Stimulated activated naive B cell treated with anti-CD40 and anti-IgM and Interleukin-4, amounts not matched to agents 10 μg/mL and 1 μg/mL and 100 μg/mL, for 72 hours (primary cell): ENCODE measurements at regions not wholly inside any gene's neighbourhood (a gene's known extent, or its start where the extent isn't known, plus 50 kb on each side); places are given as distances from the start of the nearest gene placed in this dataset.

Source experiments
- ATAC-seq, 2 donors: fragments of 150-1000 bp; cut with Tn5 transposase; replicated peaks; 2 replicates each; pipeline ENCODE4 v1.10.0; 2021; ENCODE audit warnings: moderate library complexity in 1 of 2
- DNase-seq: peaks from one replicate; pipeline ENCODE4 v3.0.0; 2021
- H3K27ac Mint-ChIP-seq: one replicate; pipeline ENCODE4 v1.8.0; 2022; ENCODE audit warnings: mild to moderate bottlenecking, mixed read lengths
- H3K27me3 Mint-ChIP-seq, 2 donors: one replicate each; pipeline ENCODE4 v1.8.0; 2022; ENCODE audit warnings: mixed read lengths in 2 of 2
- H3K36me3 Mint-ChIP-seq, 2 donors: one replicate each; pipeline ENCODE4 v1.8.0; 2022; ENCODE audit warnings: mixed read lengths in 2 of 2, mild to moderate bottlenecking in 1 of 2
- H3K4me1 Mint-ChIP-seq, 2 donors: one replicate each; pipeline ENCODE4 v1.8.0; 2022; ENCODE audit warnings: mixed read lengths in 2 of 2, mild to moderate bottlenecking in 1 of 2
- H3K4me3 Mint-ChIP-seq, 2 donors: one replicate each; pipeline ENCODE4 v1.8.0; 2022; ENCODE audit warnings: mild to moderate bottlenecking in 2 of 2, mixed read lengths in 2 of 2, moderate library complexity in 1 of 2
- H3K9me3 Mint-ChIP-seq, 2 donors: one replicate each; pipeline ENCODE4 v1.8.0; 2022; ENCODE audit warnings: mixed read lengths in 2 of 2, mild to moderate bottlenecking in 1 of 2

GRCh38 chr4:11151500-11151899, 277.2 kb downstream of the HS3ST1 start:
- Mint-ChIP-seq H3K4me1 (peaks cover 16% of the 10 kb centered on the region in 2 donors), H3K9me3 (no peaks in the 10 kb centered on the region), H3K27me3 (no peaks in the 10 kb centered on the region), H3K4me3 (no peak overlapping the region), H3K36me3 (no peaks in the 10 kb centered on the region), H3K27ac (no peak overlapping the region)
- ATAC-seq (no peak), DNase-seq (no peak)

GRCh38 chr4:11149612-11150259, 279.0 kb downstream of the HS3ST1 start:
- Mint-ChIP-seq H3K4me3 (peak overlapping the region in 1 of 2 donors; percentile 10), H3K27me3 (no peaks in the 10 kb centered on the region), H3K36me3 (no peaks in the 10 kb centered on the region), H3K9me3 (no peaks in the 10 kb centered on the region), H3K4me1 (peaks cover 13 to 16% of the 10 kb centered on the region in 2 donors), H3K27ac (peak overlapping the region; percentile 82)
- no peak for DNase-seq
- peak; percentile 60 to 87 for ATAC-seq

GRCh38 chr4:11139871-11140270, 288.8 kb downstream of the HS3ST1 start:
- ATAC-seq (peak in 1 of 2 donors; percentile 10), DNase-seq (no peak)
- Mint-ChIP-seq H3K27me3 (no peaks in the 10 kb centered on the region), H3K36me3 (peaks cover 11 to 12% of the 10 kb centered on the region in 2 donors), H3K4me3 (no peak overlapping the region), H3K4me1 (peaks cover 34 to 46% of the 10 kb centered on the region in 2 donors), H3K9me3 (peaks cover 12 to 15% of the 10 kb centered on the region in 2 donors), H3K27ac (no peak overlapping the region)

- Mint-ChIP-seq H3K4me3 (peak overlapping the region in 1 of 2 donors; percentile 41), H3K9me3 (peaks cover 12 to 15% of the 10 kb centered on the region in 2 donors), H3K27me3 (no peaks in the 10 kb centered on the region), H3K27ac (peak overlapping the region; percentile 92), H3K36me3 (peaks cover 11 to 12% of the 10 kb centered on the region in 2 donors), H3K4me1 (peaks cover 40 to 55% of the 10 kb centered on the region in 2 donors)
- peak; percentile 93 for ATAC-seq
- peak; percentile 30 for DNase-seq
Measured at GRCh38 chr4:11138964-11139363, 289.7 kb downstream of the HS3ST1 start.

- H3K4me1 Mint-ChIP-seq: peaks cover 37 to 54% of the 10 kb centered on the region in 2 donors
Measured at GRCh38 chr4:11134705-11135104, 294.0 kb downstream of the HS3ST1 start.

GRCh38 chr4:11133868-11134267, 294.8 kb downstream of the HS3ST1 start:
- H3K27me3 Mint-ChIP-seq: no peaks in the 10 kb centered on the region
- H3K4me3 Mint-ChIP-seq: no peak overlapping the region
- ATAC-seq (peak; percentile 51 to 59), DNase-seq (no peak)
- H3K27ac Mint-ChIP-seq: peak overlapping the region; percentile 52
- peaks cover 9 to 11% of the 10 kb centered on the region in 2 donors for H3K36me3 Mint-ChIP-seq
- peaks cover 12 to 14% of the 10 kb centered on the region in 2 donors for H3K9me3 Mint-ChIP-seq
- H3K4me1 Mint-ChIP-seq: peaks cover 32 to 46% of the 10 kb centered on the region in 2 donors

More at GRCh38 chr4:11134705-11135104, 294.0 kb downstream of the HS3ST1 start:
- DNase-seq: no peak
- peaks cover 13 to 16% of the 10 kb centered on the region in 2 donors for H3K36me3 Mint-ChIP-seq
- peak; percentile 58 to 66 for ATAC-seq
- no peaks in the 10 kb centered on the region for H3K27me3 Mint-ChIP-seq
- H3K27ac Mint-ChIP-seq: peak overlapping the region; percentile 52
- H3K9me3 Mint-ChIP-seq: peaks cover 17 to 18% of the 10 kb centered on the region in 2 donors
- peak overlapping the region in 1 of 2 donors; percentile 51 for H3K4me3 Mint-ChIP-seq

GRCh38 chr4:11132478-11132877, 296.2 kb downstream of the HS3ST1 start:
- ATAC-seq (no peak), DNase-seq (no peak)
- Mint-ChIP-seq H3K27ac (no peak overlapping the region), H3K36me3 (peaks cover 2 to 4% of the 10 kb centered on the region in 2 donors), H3K4me1 (peaks cover 24 to 37% of the 10 kb centered on the region in 2 donors), H3K4me3 (no peak overlapping the region), H3K27me3 (no peaks in the 10 kb centered on the region), H3K9me3 (peaks cover 9 to 10% of the 10 kb centered on the region in 2 donors)

GRCh38 chr4:11131491-11131890, 297.2 kb downstream of the HS3ST1 start:
- ATAC-seq: no peak
- no peak for DNase-seq
- Mint-ChIP-seq H3K27ac (no peak overlapping the region), H3K27me3 (no peaks in the 10 kb centered on the region), H3K36me3 (peaks cover 5 to 7% of the 10 kb centered on the region in 2 donors), H3K4me1 (peaks cover 27 to 40% of the 10 kb centered on the region in 2 donors), H3K9me3 (peaks cover 9% of the 10 kb centered on the region in 2 donors), H3K4me3 (no peak overlapping the region)

- ATAC-seq: no peak
- H3K36me3 Mint-ChIP-seq: peaks cover 6 to 8% of the 10 kb centered on the region in 2 donors
- no peak for DNase-seq
- no peak overlapping the region for H3K27ac Mint-ChIP-seq
- H3K4me1 Mint-ChIP-seq: peaks cover 29 to 46% of the 10 kb centered on the region in 2 donors
- no peaks in the 10 kb centered on the region for H3K27me3 Mint-ChIP-seq
- H3K4me3 Mint-ChIP-seq: no peak overlapping the region
- peaks cover 9% of the 10 kb centered on the region in 2 donors for H3K9me3 Mint-ChIP-seq
Measured at GRCh38 chr4:11130195-11130970, 298.3 kb downstream of the HS3ST1 start.

- H3K27me3 Mint-ChIP-seq: no peaks in the 10 kb centered on the region
- peaks cover 0 to 4% of the 10 kb centered on the region in 2 donors for H3K9me3 Mint-ChIP-seq
- H3K27ac Mint-ChIP-seq: no peak overlapping the region
- peaks cover 0 to 3% of the 10 kb centered on the region in 2 donors for H3K36me3 Mint-ChIP-seq
- H3K4me3 Mint-ChIP-seq: no peak overlapping the region
- ATAC-seq: no peak
- no peak for DNase-seq
- peaks cover 22 to 24% of the 10 kb centered on the region in 2 donors for H3K4me1 Mint-ChIP-seq
Measured at GRCh38 chr4:11120435-11120834, 308.3 kb downstream of the HS3ST1 start.

- ATAC-seq (peak in 1 of 2 donors; percentile 42), DNase-seq (no peak)
- Mint-ChIP-seq H3K36me3 (peaks cover 0 to 3% of the 10 kb centered on the region in 2 donors), H3K9me3 (peaks cover 0 to 4% of the 10 kb centered on the region in 2 donors), H3K4me1 (peaks cover 23% of the 10 kb centered on the region in 2 donors), H3K27me3 (no peaks in the 10 kb centered on the region), H3K4me3 (no peak overlapping the region), H3K27ac (no peak overlapping the region)
Measured at GRCh38 chr4:11119474-11119873, 309.2 kb downstream of the HS3ST1 start.

GRCh38 chr4:11118513-11118912, 310.2 kb downstream of the HS3ST1 start:
- peaks cover 0 to 4% of the 10 kb centered on the region in 2 donors for H3K9me3 Mint-ChIP-seq
- H3K27me3 Mint-ChIP-seq: no peaks in the 10 kb centered on the region
- no peak overlapping the region for H3K27ac Mint-ChIP-seq
- DNase-seq: no peak
- no peak overlapping the region for H3K4me3 Mint-ChIP-seq
- H3K36me3 Mint-ChIP-seq: peaks cover 0 to 3% of the 10 kb centered on the region in 2 donors
- H3K4me1 Mint-ChIP-seq: peaks cover 20 to 23% of the 10 kb centered on the region in 2 donors
- no peak for ATAC-seq

GRCh38 chr4:11116940-11117339, 311.8 kb downstream of the HS3ST1 start:
- Mint-ChIP-seq H3K4me3 (no peak overlapping the region), H3K27ac (peak overlapping the region; percentile 21), H3K4me1 (peaks cover 22 to 23% of the 10 kb centered on the region in 2 donors), H3K36me3 (no peaks in the 10 kb centered on the region), H3K9me3 (no peaks in the 10 kb centered on the region), H3K27me3 (no peaks in the 10 kb centered on the region)
- DNase-seq (no peak), ATAC-seq (no peak)

- ATAC-seq (peak; percentile 14 to 18), DNase-seq (no peak)
- peaks cover 17 to 37% of the 10 kb centered on the region in 2 donors for H3K4me1 Mint-ChIP-seq
- H3K27ac Mint-ChIP-seq: no peak overlapping the region
- peaks cover 6 to 10% of the 10 kb centered on the region in 2 donors for H3K36me3 Mint-ChIP-seq
- no peaks in the 10 kb centered on the region for H3K27me3 Mint-ChIP-seq
- no peak overlapping the region for H3K4me3 Mint-ChIP-seq
- H3K9me3 Mint-ChIP-seq: peaks cover 10% of the 10 kb centered on the region in 2 donors
Measured at GRCh38 chr4:11111876-11112275, 316.8 kb downstream of the HS3ST1 start.
